Fibroblast of lung (primary cell): ENCODE measurements at regions not wholly inside any gene's neighbourhood (a gene's known extent, or its start where the extent isn't known, plus 50 kb on each side); places are given as distances from the start of the nearest gene placed in this dataset.

Experiments
- DNase-seq, 2 donors: peaks; one replicate each; pipeline versions ENCODE4 v3.0.0 to v3.0.0-alpha.2; 2010; ENCODE audit warnings: low read depth in 2 of 2
- H2AFZ ChIP-seq: 2 replicates; pipeline ENCODE4 v1.5.1; 2012; ENCODE audit warnings: low read length, control low read depth, inconsistent platforms
- H3K27ac ChIP-seq: 2 replicates; pipeline ENCODE4 v1.5.1; 2011; ENCODE audit warnings: low read length, control low read depth; ENCODE audit not compliant: insufficient read depth
- H3K27me3 ChIP-seq: 2 replicates; pipeline ENCODE4 v1.5.1; 2011; ENCODE audit warnings: mild to moderate bottlenecking, low read length; ENCODE audit not compliant: control insufficient read depth, insufficient read depth
- H3K36me3 ChIP-seq: 2 replicates; pipeline ENCODE4 v1.5.1; 2011; ENCODE audit warnings: low read length; ENCODE audit not compliant: control insufficient read depth, insufficient read depth
- H3K4me1 ChIP-seq: 2 replicates; pipeline ENCODE4 v1.5.1; 2011; ENCODE audit warnings: low read length; ENCODE audit not compliant: control insufficient read depth, insufficient read depth; ENCODE audit errors: extremely low read depth
- H3K4me2 ChIP-seq: 2 replicates; pipeline ENCODE4 v1.5.1; 2011; ENCODE audit warnings: low read length, control low read depth; ENCODE audit not compliant: insufficient read depth; ENCODE audit errors: extremely low read depth
- H3K4me3 ChIP-seq, 4 experiments: fragments of 200-600 bp in 1 of 4; sonication (generic) in 1 of 4; replicated peaks in 1 of 4; 2 replicates each; pipeline ENCODE4 v1.5.1; 2011 to 2016; ENCODE audit warnings: low read length in 4 of 4, low read depth in 3 of 4, mild to moderate bottlenecking in 3 of 4, control low read depth in 2 of 4, inconsistent platforms in 1 of 4, mixed read lengths in 1 of 4; ENCODE audit not compliant: insufficient read depth in 1 of 4; ENCODE audit errors: control extremely low read depth in 1 of 4
- H3K79me2 ChIP-seq: 2 replicates; pipeline ENCODE4 v1.5.1; 2012; ENCODE audit warnings: mild to moderate bottlenecking, low read length, inconsistent platforms; ENCODE audit not compliant: control insufficient read depth, insufficient read depth
- H3K9ac ChIP-seq: 2 replicates; pipeline ENCODE4 v1.5.1; 2011; ENCODE audit warnings: mild to moderate bottlenecking, low read length, control low read depth; ENCODE audit not compliant: insufficient read depth
- H3K9me3 ChIP-seq: 2 replicates; pipeline ENCODE4 v1.5.1; 2012; ENCODE audit warnings: low read depth, low read length; ENCODE audit not compliant: control insufficient read depth, insufficient read depth
- H4K20me1 ChIP-seq: 2 replicates; pipeline ENCODE4 v1.5.1; 2011; ENCODE audit warnings: low read length; ENCODE audit not compliant: control insufficient read depth, insufficient read depth; ENCODE audit errors: extremely low read depth
- EZH2 ChIP-seq: IDR thresholded peaks from 2 replicates; pipeline ENCODE4 v1.5.1; 2012; ENCODE audit warnings: low read length, control low read depth, mild to moderate bottlenecking; ENCODE audit errors: missing control alignments
- TF ChIP-seq, protein P1 (sequence below), 2 donors: IDR thresholded peaks in 1 of 2; conservative IDR thresholded peaks in 1 of 2; 1 replicate in 1 of 2; 2 replicates in 1 of 2; pipeline ENCODE4 v1.5.1; 2011 to 2012; ENCODE audit warnings: low read length in 2 of 2, control low read depth in 1 of 2, inconsistent platforms in 1 of 2, low read depth in 1 of 2, mild to moderate bottlenecking in 1 of 2

- no peak overlapping the region for H3K4me3 ChIP-seq
- no peaks in the 10 kb centered on the region for H3K36me3 ChIP-seq
- H3K4me2 ChIP-seq: no peak overlapping the region
- no peak overlapping the region for H2AFZ ChIP-seq
- no peak for DNase-seq
- H3K27ac ChIP-seq: no peak overlapping the region
- no peaks in the 10 kb centered on the region for H3K27me3 ChIP-seq
- no peak overlapping the region for H3K9ac ChIP-seq
- H3K79me2 ChIP-seq: no peaks in the 10 kb centered on the region
- H3K4me1 ChIP-seq: no peaks in the 10 kb centered on the region
- H4K20me1 ChIP-seq: no peaks in the 10 kb centered on the region
- H3K9me3 ChIP-seq: no peaks in the 10 kb centered on the region
- no peak for TF ChIP-seq EZH2
- TF ChIP-seq, protein P1, sequence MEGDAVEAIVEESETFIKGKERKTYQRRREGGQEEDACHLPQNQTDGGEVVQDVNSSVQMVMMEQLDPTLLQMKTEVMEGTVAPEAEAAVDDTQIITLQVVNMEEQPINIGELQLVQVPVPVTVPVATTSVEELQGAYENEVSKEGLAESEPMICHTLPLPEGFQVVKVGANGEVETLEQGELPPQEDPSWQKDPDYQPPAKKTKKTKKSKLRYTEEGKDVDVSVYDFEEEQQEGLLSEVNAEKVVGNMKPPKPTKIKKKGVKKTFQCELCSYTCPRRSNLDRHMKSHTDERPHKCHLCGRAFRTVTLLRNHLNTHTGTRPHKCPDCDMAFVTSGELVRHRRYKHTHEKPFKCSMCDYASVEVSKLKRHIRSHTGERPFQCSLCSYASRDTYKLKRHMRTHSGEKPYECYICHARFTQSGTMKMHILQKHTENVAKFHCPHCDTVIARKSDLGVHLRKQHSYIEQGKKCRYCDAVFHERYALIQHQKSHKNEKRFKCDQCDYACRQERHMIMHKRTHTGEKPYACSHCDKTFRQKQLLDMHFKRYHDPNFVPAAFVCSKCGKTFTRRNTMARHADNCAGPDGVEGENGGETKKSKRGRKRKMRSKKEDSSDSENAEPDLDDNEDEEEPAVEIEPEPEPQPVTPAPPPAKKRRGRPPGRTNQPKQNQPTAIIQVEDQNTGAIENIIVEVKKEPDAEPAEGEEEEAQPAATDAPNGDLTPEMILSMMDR (conservative IDR thresholded peaks at IDR 0.05 in 1 of 2, IDR thresholded peaks at IDR 0.05 in 1 of 2; ENCODE audit: low read depth in 1 of 2, low read length in 2 of 2): no peak
These were observed 107.2 kb upstream of the IGFBP3 start for GRCh38 chr7:46028246-46028645.

- DNase-seq: no peak
- TF ChIP-seq, protein P1 (conservative IDR thresholded peaks at IDR 0.05 in 1 of 2, IDR thresholded peaks at IDR 0.05 in 1 of 2; ENCODE audit: low read depth in 1 of 2, low read length in 2 of 2): no peak
- TF ChIP-seq EZH2: no peak
- no peaks in the 10 kb centered on the region for H4K20me1 ChIP-seq
- H3K9me3 ChIP-seq: no peaks in the 10 kb centered on the region
- no peaks in the 10 kb centered on the region for H3K79me2 ChIP-seq
- no peaks in the 10 kb centered on the region for H3K27me3 ChIP-seq
- H3K9ac ChIP-seq: no peak overlapping the region
- H3K4me3 ChIP-seq: no peak overlapping the region
- H3K36me3 ChIP-seq: no peaks in the 10 kb centered on the region
- H3K27ac ChIP-seq: no peak overlapping the region
- no peak overlapping the region for H3K4me2 ChIP-seq
- H3K4me1 ChIP-seq: no peaks in the 10 kb centered on the region
- H2AFZ ChIP-seq: no peak overlapping the region
These were observed 105.7 kb upstream of the IGFBP3 start for GRCh38 chr7:46026741-46027140.

DNA sequence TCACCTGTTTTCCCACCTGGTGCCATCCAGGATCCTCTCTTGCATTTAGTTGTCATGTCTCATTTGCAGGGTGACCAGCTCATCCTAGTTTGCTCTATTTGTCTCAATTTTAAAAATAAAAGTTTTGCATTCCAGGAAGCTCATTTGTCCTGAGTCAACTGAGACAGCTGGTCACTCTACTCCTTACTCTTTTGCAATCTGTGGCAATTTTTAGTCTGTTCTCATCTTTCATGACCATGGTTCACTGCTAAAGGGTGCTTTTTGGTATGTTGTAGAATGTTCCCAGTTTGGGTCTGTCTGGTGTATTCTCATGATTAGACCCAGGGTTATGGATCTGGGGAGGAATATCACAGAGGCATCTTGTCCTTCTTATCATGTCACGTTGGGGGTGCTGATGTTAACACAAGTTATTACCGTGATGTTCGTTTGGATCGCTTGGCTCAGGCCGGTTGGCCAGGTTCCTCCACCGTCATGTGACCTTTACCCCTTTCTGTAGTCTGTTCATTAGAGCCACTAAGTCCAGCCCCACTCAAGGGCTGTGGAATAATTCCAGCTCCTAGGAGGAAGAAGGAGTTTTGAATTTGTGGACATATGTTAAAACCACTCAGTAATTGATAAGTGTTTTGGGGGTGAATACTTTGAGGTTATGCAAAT, 103.3 kb upstream of the IGFBP3 start:
- Histone ChIP-seq H3K4me3 (no peak overlapping the region), H3K79me2 (no peaks in the 10 kb centered on the region), H4K20me1 (no peaks in the 10 kb centered on the region), H3K4me1 (no peaks in the 10 kb centered on the region), H2AFZ (no peak overlapping the region), H3K27ac (no peak overlapping the region), H3K4me2 (no peak overlapping the region), H3K9me3 (no peaks in the 10 kb centered on the region), H3K27me3 (no peaks in the 10 kb centered on the region), H3K9ac (no peak overlapping the region), H3K36me3 (no peaks in the 10 kb centered on the region)
- no peak for DNase-seq
- TF ChIP-seq, protein P1 (conservative IDR thresholded peaks at IDR 0.05 in 1 of 2, IDR thresholded peaks at IDR 0.05 in 1 of 2; ENCODE audit: low read depth in 1 of 2, low read length in 2 of 2): no peak
- TF ChIP-seq EZH2: no peak
